Neural progenitor cell (in vitro differentiated cells): ENCODE measurements at regions not wholly inside any gene's neighbourhood (a gene's known extent, or its start where the extent isn't known, plus 50 kb on each side); places are given as distances from the start of the nearest gene placed in this dataset.

Experiments
- DNase-seq: peaks from one replicate; pipeline ENCODE4 v3.0.0-alpha.2; 2016; ENCODE audit warnings: low spot score
- H2AFZ ChIP-seq: fragments of 200-600 bp; sonication (generic); replicated peaks from 2 replicates; pipeline ENCODE4 v1.6.1; 2016; ENCODE audit warnings: antibody characterized with exemption
- H3F3A ChIP-seq: fragments of 200-600 bp; sonication (generic); 2 replicates; pipeline ENCODE4 v1.6.1; 2016; ENCODE audit warnings: antibody characterized with exemption, low read depth
- H3K27ac ChIP-seq: fragments of 200-600 bp; sonication (generic); 2 replicates; pipeline ENCODE4 v1.5.1; 2016; ENCODE audit warnings: mild to moderate bottlenecking
- H3K27me3 ChIP-seq: fragments of 200-600 bp; sonication (generic); 2 replicates; pipeline ENCODE4 v1.6.1; 2016; ENCODE audit warnings: mild to moderate bottlenecking, moderate library complexity
- H3K36me3 ChIP-seq: fragments of 200-600 bp; sonication (generic); 2 replicates; pipeline ENCODE4 v1.5.1; 2016
- H3K4me1 ChIP-seq: fragments of 200-600 bp; sonication (generic); 2 replicates; pipeline ENCODE4 v1.6.1; 2016; ENCODE audit warnings: mixed run types
- H3K4me2 ChIP-seq: fragments of 200-600 bp; sonication (generic); 2 replicates; pipeline ENCODE4 v1.6.1; 2016
- H3K4me3 ChIP-seq: fragments of 200-600 bp; sonication (generic); 2 replicates; pipeline ENCODE4 v1.5.1; 2016
- H3K79me2 ChIP-seq: fragments of 200-600 bp; sonication (generic); 2 replicates; pipeline ENCODE4 v1.6.1; 2016; ENCODE audit warnings: low read depth
- H3K9ac ChIP-seq: fragments of 200-600 bp; sonication (generic); 2 replicates; pipeline ENCODE4 v1.6.1; 2016
- H3K9me3 ChIP-seq: fragments of 200-600 bp; sonication (generic); 2 replicates; pipeline ENCODE4 v1.5.1; 2016; ENCODE audit warnings: low read depth
- H4K20me1 ChIP-seq: fragments of 200-600 bp; sonication (generic); 2 replicates; pipeline ENCODE4 v1.6.1; 2016; ENCODE audit warnings: low read depth
- H3K27ac Mint-ChIP-seq: 3 replicates; pipeline ENCODE4 v1.8.0; 2021; ENCODE audit warnings: mixed read lengths
- H3K27me3 Mint-ChIP-seq: 2 replicates; pipeline ENCODE4 v1.8.0; 2022; ENCODE audit warnings: low read depth, mild to moderate bottlenecking, inconsistent platforms, moderate library complexity, mixed read lengths; ENCODE audit not compliant: insufficient read depth
- H3K36me3 Mint-ChIP-seq: 3 replicates; pipeline ENCODE4 v1.8.0; 2021; ENCODE audit warnings: mixed read lengths
- H3K4me1 Mint-ChIP-seq: 3 replicates; pipeline ENCODE4 v1.8.0; 2021; ENCODE audit warnings: mixed read lengths
- H3K4me3 Mint-ChIP-seq: 3 replicates; pipeline ENCODE4 v1.8.0; 2021; ENCODE audit warnings: mild to moderate bottlenecking, moderate library complexity, mixed read lengths
- H3K9me3 Mint-ChIP-seq: 3 replicates; pipeline ENCODE4 v1.8.0; 2020; ENCODE audit warnings: mixed read lengths
- CTCF ChIP-seq: fragments of 200-600 bp; sonication (generic); IDR thresholded peaks from 2 replicates; pipeline ENCODE4 v1.5.1; 2017; ENCODE audit warnings: antibody characterized with exemption, mild to moderate bottlenecking
- EZH2 ChIP-seq: fragments of 200-600 bp; sonication (generic); IDR thresholded peaks from 2 replicates; pipeline ENCODE4 v1.6.1; 2017; ENCODE audit warnings: antibody characterized with exemption, mild to moderate bottlenecking, moderate library complexity
- EZH2phosphoT487 ChIP-seq: fragments of 200-600 bp; sonication (generic); IDR thresholded peaks from 2 replicates; pipeline ENCODE4 v1.6.1; 2017; ENCODE audit warnings: antibody characterized with exemption

DNA sequence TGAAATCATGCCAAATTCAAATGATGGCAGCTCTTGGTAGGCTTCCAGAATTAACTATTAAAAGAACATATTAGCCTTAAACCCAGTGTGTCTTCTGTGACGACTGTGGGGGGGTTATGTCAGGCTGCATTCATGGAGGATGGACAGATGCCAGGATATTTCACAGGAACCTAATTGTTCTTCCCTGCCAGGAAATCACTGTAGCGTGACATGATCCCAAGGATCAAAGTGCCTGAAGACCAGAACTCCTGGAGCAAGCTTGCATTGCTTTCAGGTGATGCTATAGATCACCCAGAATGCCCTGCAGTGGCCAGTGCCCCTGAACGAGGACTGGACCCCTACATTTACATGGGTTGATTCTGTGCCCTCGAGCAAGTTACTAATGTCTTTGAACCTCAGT lies 1093.0 kb upstream of the TENM3 start:
- TF ChIP-seq EZH2phosphoT487 (no peak), EZH2 (no peak), CTCF (no peak)
- no peaks in the 10 kb centered on the region for H3K4me1 ChIP-seq
- no peak overlapping the region for H3K4me3 Mint-ChIP-seq
- no peak overlapping the region for H3K27ac ChIP-seq
- no peaks in the 10 kb centered on the region for H3K79me2 ChIP-seq
- H3K4me2 ChIP-seq: no peak overlapping the region
- H3K4me1 Mint-ChIP-seq: peaks cover 16% of the 10 kb centered on the region
- no peaks in the 10 kb centered on the region for H3K36me3 Mint-ChIP-seq
- H3F3A ChIP-seq: no peaks in the 10 kb centered on the region
- H4K20me1 ChIP-seq: no peaks in the 10 kb centered on the region
- no peak for DNase-seq
- no peak overlapping the region for H3K27ac Mint-ChIP-seq
- H3K9ac ChIP-seq: no peak overlapping the region
- no peaks in the 10 kb centered on the region for H3K36me3 ChIP-seq
- H3K9me3 ChIP-seq: no peaks in the 10 kb centered on the region
- H3K27me3 Mint-ChIP-seq: no peaks in the 10 kb centered on the region
- no peak overlapping the region for H3K4me3 ChIP-seq
- no peaks in the 10 kb centered on the region for H3K27me3 ChIP-seq
- no peak overlapping the region for H2AFZ ChIP-seq
- H3K9me3 Mint-ChIP-seq: no peaks in the 10 kb centered on the region

DNA sequence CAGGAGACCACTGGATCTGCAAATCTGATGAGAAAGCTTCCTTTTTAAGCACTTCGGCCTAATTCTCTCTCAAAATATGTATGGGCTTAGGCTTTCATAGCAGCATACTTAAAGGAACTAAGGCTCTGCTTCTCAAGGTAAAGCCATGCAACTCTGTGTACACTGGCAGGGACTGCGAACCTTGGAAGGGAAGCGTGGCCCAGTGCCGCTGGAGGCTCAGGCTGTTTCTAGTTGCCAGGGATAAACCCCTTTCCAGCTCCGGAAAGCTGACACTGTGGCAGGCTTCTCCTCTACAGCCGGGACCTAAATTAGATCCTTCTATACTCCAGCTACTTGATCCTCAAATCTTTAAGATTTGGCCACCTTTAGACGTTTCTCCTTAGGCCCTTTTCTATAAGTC lies 1091.3 kb upstream of the TENM3 start:
- TF ChIP-seq CTCF: no peak
- Mint-ChIP-seq H3K4me1 (peaks cover 16% of the 10 kb centered on the region), H3K9me3 (no peaks in the 10 kb centered on the region), H3K27ac (no peak overlapping the region), H3K4me3 (no peak overlapping the region), H3K27me3 (no peaks in the 10 kb centered on the region), H3K36me3 (no peaks in the 10 kb centered on the region)
- no peak for DNase-seq
- Histone ChIP-seq H3K4me2 (no peak overlapping the region), H3K27me3 (no peaks in the 10 kb centered on the region), H3K27ac (no peak overlapping the region), H3F3A (no peaks in the 10 kb centered on the region), H3K4me3 (no peak overlapping the region), H2AFZ (no peak overlapping the region), H3K4me1 (no peaks in the 10 kb centered on the region), H3K79me2 (no peaks in the 10 kb centered on the region), H3K9ac (no peak overlapping the region), H3K36me3 (no peaks in the 10 kb centered on the region), H4K20me1 (no peaks in the 10 kb centered on the region), H3K9me3 (no peaks in the 10 kb centered on the region)

DNA sequence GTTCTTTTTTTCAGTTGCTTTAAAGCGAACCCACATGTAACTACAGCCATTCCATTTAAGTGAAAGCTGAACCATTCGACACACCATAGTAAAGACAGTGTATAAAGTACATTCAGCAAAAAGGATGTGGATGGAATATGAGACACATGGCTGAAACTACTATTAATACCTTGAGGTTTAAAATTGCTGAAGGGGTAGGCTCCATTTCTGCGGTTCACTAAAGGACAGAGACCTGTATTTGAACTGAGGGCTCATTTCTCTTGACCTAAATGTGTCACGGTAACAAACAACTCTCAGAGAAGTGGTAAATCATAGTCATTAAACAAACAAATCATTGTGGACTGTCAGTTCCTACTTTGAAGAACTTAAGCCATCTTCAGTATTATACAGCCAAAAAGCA lies 1085.6 kb upstream of the TENM3 start:
- no peaks in the 10 kb centered on the region for H3F3A ChIP-seq
- TF ChIP-seq EZH2 (no peak), EZH2phosphoT487 (no peak), CTCF (no peak)
- H3K4me3 ChIP-seq: no peak overlapping the region
- no peaks in the 10 kb centered on the region for H3K27me3 ChIP-seq
- H3K36me3 ChIP-seq: no peaks in the 10 kb centered on the region
- Mint-ChIP-seq H3K9me3 (no peaks in the 10 kb centered on the region), H3K27ac (no peak overlapping the region), H3K36me3 (no peaks in the 10 kb centered on the region), H3K4me1 (peaks cover 18% of the 10 kb centered on the region), H3K27me3 (no peaks in the 10 kb centered on the region), H3K4me3 (no peak overlapping the region)
- H3K4me1 ChIP-seq: peaks cover 6% of the 10 kb centered on the region
- no peak overlapping the region for H3K27ac ChIP-seq
- no peak for DNase-seq
- no peak overlapping the region for H3K9ac ChIP-seq
- H3K4me2 ChIP-seq: no peak overlapping the region
- no peaks in the 10 kb centered on the region for H4K20me1 ChIP-seq
- H2AFZ ChIP-seq: peak overlapping the region; percentile 6
- no peaks in the 10 kb centered on the region for H3K79me2 ChIP-seq
- H3K9me3 ChIP-seq: no peaks in the 10 kb centered on the region

GRCh38 chr4:181158971-181159370 lies 1084.2 kb upstream of the TENM3 start:
- Histone ChIP-seq H3K4me2 (no peak overlapping the region), H3K4me1 (peaks cover 6% of the 10 kb centered on the region), H3K9ac (no peak overlapping the region), H3K36me3 (no peaks in the 10 kb centered on the region), H3F3A (no peaks in the 10 kb centered on the region), H3K9me3 (no peaks in the 10 kb centered on the region), H3K27me3 (no peaks in the 10 kb centered on the region), H3K27ac (no peak overlapping the region), H3K4me3 (no peak overlapping the region), H2AFZ (no peak overlapping the region), H4K20me1 (no peaks in the 10 kb centered on the region), H3K79me2 (no peaks in the 10 kb centered on the region)
- Mint-ChIP-seq H3K4me1 (peaks cover 18% of the 10 kb centered on the region), H3K9me3 (no peaks in the 10 kb centered on the region), H3K27ac (no peak overlapping the region), H3K36me3 (no peaks in the 10 kb centered on the region), H3K27me3 (no peaks in the 10 kb centered on the region), H3K4me3 (no peak overlapping the region)
- TF ChIP-seq EZH2 (no peak), EZH2phosphoT487 (no peak), CTCF (no peak)
- DNase-seq: no peak
